ENCODE measurements at regions not wholly inside any gene's neighbourhood (a gene's known extent, or its start where the extent isn't known, plus 50 kb on each side); places are given as distances from the start of the nearest gene placed in this dataset.

DNA sequence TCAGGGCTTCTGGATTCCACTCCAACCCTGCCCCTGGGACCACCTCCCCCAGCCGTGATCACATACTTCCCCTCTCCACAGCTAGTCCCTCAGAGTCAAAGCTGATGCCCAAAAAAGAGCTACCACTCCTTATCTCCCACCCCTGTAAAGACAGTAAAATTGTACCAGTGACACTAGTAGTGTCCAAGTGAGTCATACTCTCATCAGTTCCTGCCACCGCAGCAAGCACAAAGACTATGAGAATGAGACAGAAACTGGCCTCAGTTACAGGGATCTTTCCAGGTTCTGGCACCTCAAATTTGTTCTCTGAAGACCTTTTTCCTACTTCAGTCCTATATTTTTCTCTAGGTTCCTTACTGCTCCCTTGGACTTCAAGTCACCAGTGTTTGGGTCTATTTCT is 144.2 kb downstream of the SPRY2 start:
- no peak overlapping the region for H3K4me3 Mint-ChIP-seq
- H3K4me1 Mint-ChIP-seq (ENCODE audit: low read depth) = no peaks in the 10 kb centered on the region
- CTCF ChIA-PET = no interaction called here
- no peak overlapping the region for H3K27ac Mint-ChIP-seq
- H3K9me3 Mint-ChIP-seq (ENCODE audit: insufficient read depth) = no peaks in the 10 kb centered on the region
- no peak for ATAC-seq
- no peaks in the 10 kb centered on the region for H3K27me3 Mint-ChIP-seq (ENCODE audit: low read depth)
- no peaks in the 10 kb centered on the region for H3K36me3 Mint-ChIP-seq (ENCODE audit: low read depth)
- no peak for DNase-seq
- POLR2A ChIA-PET = no interaction called here

DNA sequence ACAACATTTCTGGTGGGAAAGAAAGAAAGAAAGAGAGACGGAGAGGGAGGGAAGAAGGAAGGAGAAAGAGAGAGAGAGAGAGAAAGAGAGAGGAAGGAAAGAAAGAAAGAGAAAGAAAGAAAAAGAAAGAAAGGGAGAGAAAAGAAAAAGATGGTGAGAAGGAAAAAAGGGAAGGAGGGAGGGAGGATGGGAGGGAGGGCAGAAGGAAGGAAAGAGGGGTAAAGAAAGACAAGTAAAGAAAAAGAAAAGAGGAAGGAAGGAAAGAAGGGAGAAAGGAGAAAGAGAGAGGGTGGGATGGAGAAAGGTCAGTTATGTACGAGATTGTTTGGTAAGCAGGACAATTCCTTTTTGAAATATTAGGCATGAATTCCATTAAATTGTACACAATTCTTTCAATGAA is 145.3 kb downstream of the SPRY2 start:
- no peaks in the 10 kb centered on the region for H3K9me3 Mint-ChIP-seq (ENCODE audit: insufficient read depth)
- ATAC-seq (no peak), DNase-seq (no peak)
- CTCF ChIA-PET = no interaction called here
- H3K4me1 Mint-ChIP-seq (ENCODE audit: low read depth) = no peaks in the 10 kb centered on the region
- H3K4me3 Mint-ChIP-seq = no peak overlapping the region
- no peak overlapping the region for H3K27ac Mint-ChIP-seq
- no peaks in the 10 kb centered on the region for H3K36me3 Mint-ChIP-seq (ENCODE audit: low read depth)
- POLR2A ChIA-PET = no interaction called here
- H3K27me3 Mint-ChIP-seq (ENCODE audit: low read depth) = no peaks in the 10 kb centered on the region

DNA sequence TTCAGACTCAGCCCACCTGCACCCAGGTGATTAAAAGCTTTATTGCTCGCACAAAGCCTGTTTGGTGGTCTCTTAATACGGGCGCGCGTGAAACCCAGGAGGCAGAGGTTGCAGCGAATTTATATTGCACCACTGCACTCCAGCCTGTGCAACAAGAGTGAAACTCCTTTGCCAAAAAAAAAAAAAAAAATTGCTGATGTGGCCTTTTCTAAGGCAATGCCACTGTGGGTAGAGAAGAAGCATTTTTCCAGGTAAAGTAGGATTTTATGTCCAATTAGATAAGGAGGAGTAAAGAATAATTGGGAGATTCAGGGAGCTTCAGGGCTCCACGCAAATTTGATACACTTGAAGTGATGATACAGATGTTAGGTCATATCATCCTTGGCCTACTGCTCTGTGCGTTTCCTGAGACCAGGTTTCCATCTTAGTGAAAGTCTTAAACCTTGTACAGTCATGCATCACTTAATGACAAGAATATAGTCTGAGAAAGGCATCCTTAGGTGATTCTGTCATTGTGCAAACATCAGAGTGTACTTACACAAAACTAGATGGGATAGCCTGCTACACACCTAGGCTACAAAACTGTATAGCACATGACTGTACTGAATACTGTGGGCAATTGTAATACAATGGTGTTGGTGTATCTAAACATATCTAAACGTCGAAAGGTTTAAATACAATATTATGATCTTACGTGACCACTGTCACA is 150.9 kb downstream of the SPRY2 start:
- no peak overlapping the region for H3K4me3 Mint-ChIP-seq
- POLR2A ChIA-PET = no interaction called here
- H3K27ac Mint-ChIP-seq = no peak overlapping the region
- H3K36me3 Mint-ChIP-seq (ENCODE audit: low read depth) = no peaks in the 10 kb centered on the region
- no peaks in the 10 kb centered on the region for H3K9me3 Mint-ChIP-seq (ENCODE audit: insufficient read depth)
- ATAC-seq (no peak), DNase-seq (no peak)
- CTCF ChIA-PET = no interaction called here
- H3K4me1 Mint-ChIP-seq (ENCODE audit: low read depth) = no peaks in the 10 kb centered on the region
- no peaks in the 10 kb centered on the region for H3K27me3 Mint-ChIP-seq (ENCODE audit: low read depth)

DNA sequence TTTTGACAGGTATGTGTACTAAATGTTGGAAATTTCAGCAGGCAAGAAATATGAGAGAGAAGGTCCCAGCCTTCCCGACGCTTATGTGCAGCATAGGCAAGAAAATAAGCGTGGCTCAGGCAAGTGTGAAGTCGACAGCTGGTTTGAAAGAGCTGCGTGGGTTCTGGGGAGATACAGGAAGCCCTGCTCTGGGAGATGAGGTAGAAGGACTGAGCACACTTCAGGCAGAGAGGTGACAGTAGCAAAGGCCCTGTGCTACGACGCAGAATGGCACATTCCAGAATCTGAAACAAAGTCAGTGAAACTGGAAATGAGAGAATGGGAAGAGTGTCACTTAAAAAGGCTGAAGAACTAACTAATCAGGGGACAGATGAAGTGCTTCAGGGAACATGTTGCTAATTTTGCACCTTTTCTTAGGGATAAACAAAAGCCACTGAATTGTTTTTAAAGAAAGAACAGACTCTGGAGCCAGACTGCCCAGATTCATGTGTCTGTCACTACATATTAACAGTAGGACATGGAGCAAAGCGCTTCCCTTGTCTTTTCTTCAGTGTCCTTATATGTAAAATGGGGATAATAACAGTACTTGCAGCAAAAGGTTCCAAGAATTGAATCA is 160.1 kb downstream of the SPRY2 start:
- H3K27ac Mint-ChIP-seq = no peak overlapping the region
- H3K4me1 Mint-ChIP-seq (ENCODE audit: low read depth) = no peaks in the 10 kb centered on the region
- DNase-seq (no peak), ATAC-seq (no peak)
- no peak overlapping the region for H3K4me3 Mint-ChIP-seq
- POLR2A ChIA-PET = no interaction called here
- H3K9me3 Mint-ChIP-seq (ENCODE audit: insufficient read depth) = no peaks in the 10 kb centered on the region
- H3K27me3 Mint-ChIP-seq (ENCODE audit: low read depth) = no peaks in the 10 kb centered on the region
- CTCF ChIA-PET = no interaction called here
- H3K36me3 Mint-ChIP-seq (ENCODE audit: low read depth) = no peaks in the 10 kb centered on the region

DNA sequence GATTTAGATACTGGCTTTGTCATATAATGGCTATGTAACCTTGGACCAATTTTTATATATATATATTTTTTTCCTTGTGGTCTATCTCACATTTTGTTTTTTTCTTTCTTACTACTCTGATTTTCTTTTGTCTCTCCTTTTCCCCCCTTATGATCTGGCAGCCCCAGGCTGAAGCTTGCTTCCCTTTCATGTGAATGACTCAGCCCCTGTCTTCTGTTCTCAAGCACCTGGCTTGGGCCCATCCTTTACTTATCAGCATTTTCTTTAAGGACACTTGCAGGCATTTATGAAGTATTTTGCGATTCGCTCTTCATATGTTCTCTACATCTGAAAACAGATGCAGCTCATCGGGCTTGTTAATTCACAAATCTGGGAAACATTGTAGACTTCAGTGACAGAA is 163.6 kb downstream of the SPRY2 start:
- H3K27ac Mint-ChIP-seq = no peak overlapping the region
- DNase-seq (no peak), ATAC-seq (no peak)
- H3K4me3 Mint-ChIP-seq = no peak overlapping the region
- no peaks in the 10 kb centered on the region for H3K36me3 Mint-ChIP-seq (ENCODE audit: low read depth)
- ChIA-PET POLR2A (no interaction called here), CTCF (no interaction called here)
- H3K9me3 Mint-ChIP-seq (ENCODE audit: insufficient read depth) = no peaks in the 10 kb centered on the region
- H3K27me3 Mint-ChIP-seq (ENCODE audit: low read depth) = no peaks in the 10 kb centered on the region
- no peaks in the 10 kb centered on the region for H3K4me1 Mint-ChIP-seq (ENCODE audit: low read depth)

DNA sequence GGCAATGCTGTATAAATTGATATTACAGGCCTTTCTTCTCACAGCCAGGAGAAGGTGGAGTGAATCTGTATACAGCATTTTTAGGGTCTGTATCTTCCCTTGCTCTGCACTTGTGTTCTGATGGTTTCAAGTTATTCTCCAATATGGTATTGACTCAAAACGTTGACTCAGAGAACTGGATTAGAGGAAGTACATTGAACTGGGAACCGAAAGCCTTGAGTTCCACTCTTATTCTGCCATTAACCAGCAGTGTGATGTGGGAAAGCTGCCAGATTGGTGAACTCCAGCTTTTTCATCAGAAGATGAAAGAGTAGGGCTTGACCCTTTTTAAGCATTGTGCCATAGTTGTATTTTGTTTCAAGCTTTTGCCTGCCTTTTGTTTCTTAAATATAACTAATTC is 167.7 kb downstream of the SPRY2 start:
- ChIA-PET POLR2A (no interaction called here), CTCF (no interaction called here)
- Mint-ChIP-seq H3K4me3 (no peak overlapping the region), H3K27ac (no peak overlapping the region), H3K36me3 (ENCODE audit: low read depth) (no peaks in the 10 kb centered on the region), H3K27me3 (ENCODE audit: low read depth) (no peaks in the 10 kb centered on the region), H3K9me3 (ENCODE audit: insufficient read depth) (no peaks in the 10 kb centered on the region), H3K4me1 (ENCODE audit: low read depth) (no peaks in the 10 kb centered on the region)
- ATAC-seq (no peak), DNase-seq (no peak)

DNA sequence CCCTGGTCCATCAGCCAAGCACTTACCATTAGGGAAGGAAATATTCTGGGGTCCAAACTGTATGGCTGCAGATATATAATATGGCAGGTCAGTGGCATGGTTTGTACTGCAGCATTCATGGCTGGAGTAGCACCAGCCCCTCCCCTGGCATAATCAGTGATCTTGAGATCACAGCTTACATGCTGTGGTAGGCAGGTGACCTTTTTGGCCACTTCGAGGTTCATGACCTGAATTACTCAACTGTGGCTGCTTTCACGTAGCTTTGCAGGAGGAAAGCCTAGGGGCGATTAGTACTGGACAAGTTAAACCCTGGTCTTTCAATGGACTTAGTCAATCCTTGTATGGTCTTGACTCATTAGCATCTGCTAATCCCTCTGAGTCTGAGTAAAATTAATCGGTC is 169.8 kb downstream of the SPRY2 start:
- ChIA-PET POLR2A (no interaction called here), CTCF (no interaction called here)
- Mint-ChIP-seq H3K4me3 (no peak overlapping the region), H3K27ac (no peak overlapping the region), H3K9me3 (ENCODE audit: insufficient read depth) (no peaks in the 10 kb centered on the region), H3K4me1 (ENCODE audit: low read depth) (no peaks in the 10 kb centered on the region), H3K36me3 (ENCODE audit: low read depth) (no peaks in the 10 kb centered on the region), H3K27me3 (ENCODE audit: low read depth) (no peaks in the 10 kb centered on the region)
- ATAC-seq = no peak
- DNase-seq = no peak

DNA sequence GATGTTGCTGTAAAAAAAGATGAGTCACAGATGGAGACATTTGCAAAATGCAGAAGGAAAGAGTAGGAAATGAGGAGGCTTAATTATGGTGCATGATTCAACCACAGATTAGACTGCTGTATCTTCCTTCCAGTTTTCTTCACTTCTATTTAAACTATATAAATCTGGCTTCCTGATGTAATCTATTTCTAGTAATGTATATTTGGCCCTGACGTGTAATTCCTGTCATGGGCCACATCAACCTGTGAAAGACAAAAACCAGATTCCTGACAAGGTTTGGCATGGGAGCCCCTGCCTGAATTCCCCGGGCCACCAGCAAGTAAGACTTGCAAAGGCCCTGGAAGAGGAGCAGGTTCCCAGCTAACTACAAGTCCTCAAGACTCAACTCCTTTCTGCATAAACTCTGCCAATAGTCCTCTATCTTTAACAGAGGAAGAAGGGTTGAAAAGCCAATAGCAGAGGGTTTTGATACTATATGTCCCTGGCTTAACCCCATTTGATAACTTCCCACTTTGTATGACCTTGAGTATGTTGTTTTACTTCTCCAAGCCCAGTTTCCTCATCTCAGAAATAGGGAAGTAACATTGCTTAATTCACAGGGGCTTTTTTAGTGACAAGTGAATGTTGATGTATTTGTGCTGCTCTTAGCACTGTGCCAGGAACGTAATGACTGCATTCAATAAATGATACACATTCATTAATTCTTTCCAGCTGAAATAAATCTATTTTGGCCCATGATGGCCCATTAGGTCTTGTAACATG is 172.7 kb downstream of the SPRY2 start:
- Mint-ChIP-seq H3K4me3 (no peak overlapping the region), H3K4me1 (ENCODE audit: low read depth) (peaks cover 2% of the 10 kb centered on the region), H3K27ac (no peak overlapping the region), H3K36me3 (ENCODE audit: low read depth) (no peaks in the 10 kb centered on the region), H3K27me3 (ENCODE audit: low read depth) (no peaks in the 10 kb centered on the region), H3K9me3 (ENCODE audit: insufficient read depth) (no peaks in the 10 kb centered on the region)
- ATAC-seq (no peak), DNase-seq (no peak)
- ChIA-PET CTCF (no interaction called here), POLR2A (no interaction called here)

DNA sequence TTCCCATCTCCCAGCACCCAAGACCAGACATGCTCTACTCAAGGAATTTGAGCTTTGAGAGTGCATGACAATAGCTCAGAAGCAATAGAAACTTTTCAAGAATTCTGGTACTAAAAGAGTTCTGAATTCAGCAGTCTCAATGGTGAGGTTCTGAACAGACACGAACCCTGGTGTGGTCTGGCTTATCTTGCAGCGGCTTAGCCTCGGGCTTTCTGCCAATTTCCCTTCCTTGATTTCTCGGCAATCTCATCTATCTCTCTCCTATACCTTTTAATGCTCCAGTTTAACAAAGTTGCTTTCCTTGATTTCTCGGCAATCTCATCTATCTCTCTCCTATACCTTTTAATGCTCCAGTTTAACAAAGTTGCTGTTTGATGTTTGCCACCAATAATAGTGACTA is 174.6 kb downstream of the SPRY2 start:
- peaks cover 2% of the 10 kb centered on the region for H3K4me1 Mint-ChIP-seq (ENCODE audit: low read depth)
- ChIA-PET POLR2A (no interaction called here), CTCF (no interaction called here)
- H3K36me3 Mint-ChIP-seq (ENCODE audit: low read depth) = no peaks in the 10 kb centered on the region
- H3K4me3 Mint-ChIP-seq = no peak overlapping the region
- no peak for DNase-seq
- no peak for ATAC-seq
- H3K27ac Mint-ChIP-seq = no peak overlapping the region
- H3K9me3 Mint-ChIP-seq (ENCODE audit: insufficient read depth) = no peaks in the 10 kb centered on the region
- H3K27me3 Mint-ChIP-seq (ENCODE audit: low read depth) = no peaks in the 10 kb centered on the region

DNA sequence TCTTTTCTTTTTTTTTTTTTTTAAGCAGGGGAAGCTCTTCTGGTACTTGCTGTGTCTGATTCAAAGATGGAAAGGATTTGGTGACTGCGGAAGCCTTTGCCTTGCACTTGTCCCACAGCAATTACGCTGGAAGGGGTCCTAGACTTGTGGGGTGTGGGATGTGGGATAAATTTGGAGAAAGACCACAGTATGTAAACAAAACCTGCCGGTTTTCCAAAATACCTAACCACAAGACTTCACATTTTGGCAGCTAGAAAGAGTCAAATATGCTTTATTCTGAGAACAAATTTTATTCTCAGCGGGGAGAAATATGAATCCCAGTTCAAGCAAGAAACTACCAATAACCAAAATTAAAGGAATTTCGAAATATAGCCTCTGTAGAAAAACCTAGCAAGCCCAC is 176.5 kb downstream of the SPRY2 start:
- Mint-ChIP-seq H3K27me3 (ENCODE audit: low read depth) (no peaks in the 10 kb centered on the region), H3K4me1 (ENCODE audit: low read depth) (peaks cover 2% of the 10 kb centered on the region), H3K27ac (no peak overlapping the region), H3K9me3 (ENCODE audit: insufficient read depth) (no peaks in the 10 kb centered on the region), H3K4me3 (no peak overlapping the region), H3K36me3 (ENCODE audit: low read depth) (no peaks in the 10 kb centered on the region)
- DNase-seq (no peak), ATAC-seq (no peak)
- ChIA-PET POLR2A (no interaction called here), CTCF (no interaction called here)

DNA sequence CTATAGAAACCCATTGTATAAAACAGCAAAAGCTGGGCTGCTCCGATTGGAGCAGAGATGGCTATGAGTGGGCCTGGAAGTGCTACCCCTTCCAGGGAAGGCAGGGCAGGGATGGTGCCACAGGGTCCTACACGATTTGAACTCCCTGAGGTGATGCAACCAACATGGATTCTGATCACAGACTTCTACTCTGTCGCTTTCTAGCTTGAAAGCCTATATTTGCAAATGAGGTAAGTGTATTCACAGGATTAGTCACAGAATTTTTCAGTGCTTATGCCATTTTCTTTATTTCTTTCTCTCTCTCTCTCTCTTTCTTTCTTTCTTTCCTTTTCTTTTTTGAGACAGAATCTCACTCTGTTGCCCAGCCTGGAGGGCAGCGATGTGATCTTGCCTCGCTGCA is 179.0 kb downstream of the SPRY2 start:
- Mint-ChIP-seq H3K27ac (no peak overlapping the region), H3K9me3 (ENCODE audit: insufficient read depth) (no peaks in the 10 kb centered on the region), H3K36me3 (ENCODE audit: low read depth) (no peaks in the 10 kb centered on the region), H3K4me3 (no peak overlapping the region), H3K27me3 (ENCODE audit: low read depth) (no peaks in the 10 kb centered on the region), H3K4me1 (ENCODE audit: low read depth) (peaks cover 2% of the 10 kb centered on the region)
- ATAC-seq (no peak), DNase-seq (no peak)
- CTCF ChIA-PET = no interaction called here
- POLR2A ChIA-PET = no interaction called here

DNA sequence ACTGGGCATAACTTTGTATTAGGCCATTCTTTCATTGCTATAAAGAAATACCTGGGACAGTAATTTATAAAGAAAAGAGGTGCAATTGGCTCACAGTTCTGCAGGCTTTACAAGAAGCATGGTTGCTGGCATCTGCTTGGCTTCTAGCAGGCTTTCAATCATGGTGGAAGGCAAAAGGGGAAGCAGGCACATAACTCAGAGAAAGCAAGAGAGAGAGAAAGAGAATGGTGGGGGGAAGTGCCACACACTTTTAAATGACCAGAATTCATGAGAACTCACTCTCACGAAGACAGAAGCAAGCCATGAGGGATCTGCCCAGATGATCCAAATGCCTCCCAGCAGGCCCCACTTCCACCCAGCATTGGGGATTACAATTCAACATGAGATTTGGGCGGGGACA is 179.7 kb downstream of the SPRY2 start:
- no peak overlapping the region for H3K4me3 Mint-ChIP-seq
- DNase-seq = no peak
- ATAC-seq = no peak
- POLR2A ChIA-PET = no interaction called here
- H3K9me3 Mint-ChIP-seq (ENCODE audit: insufficient read depth) = no peaks in the 10 kb centered on the region
- H3K4me1 Mint-ChIP-seq (ENCODE audit: low read depth) = peaks cover 2% of the 10 kb centered on the region
- H3K27ac Mint-ChIP-seq = no peak overlapping the region
- CTCF ChIA-PET = no interaction called here
- no peaks in the 10 kb centered on the region for H3K27me3 Mint-ChIP-seq (ENCODE audit: low read depth)
- no peaks in the 10 kb centered on the region for H3K36me3 Mint-ChIP-seq (ENCODE audit: low read depth)

DNA sequence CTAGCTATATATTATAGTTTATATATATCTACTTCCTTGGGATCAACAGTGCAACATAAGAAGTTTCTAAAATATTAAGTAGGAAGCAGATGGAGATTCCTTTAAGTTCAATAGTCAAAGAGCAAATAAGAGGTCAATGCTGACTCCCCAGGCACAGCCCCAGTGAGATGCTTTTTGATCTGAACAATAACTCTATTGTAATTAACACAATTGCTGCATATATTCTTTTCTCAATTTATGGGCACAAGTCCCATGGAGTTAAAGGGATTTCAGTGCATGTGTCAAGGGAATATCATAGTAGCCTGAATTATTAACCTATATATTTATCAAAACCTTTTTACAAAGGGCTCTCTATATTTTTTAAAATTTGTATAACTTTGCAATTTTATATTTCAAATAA is 180.8 kb downstream of the SPRY2 start:
- no peaks in the 10 kb centered on the region for H3K27me3 Mint-ChIP-seq (ENCODE audit: low read depth)
- ATAC-seq (no peak), DNase-seq (no peak)
- H3K27ac Mint-ChIP-seq = no peak overlapping the region
- POLR2A ChIA-PET = no interaction called here
- no peaks in the 10 kb centered on the region for H3K36me3 Mint-ChIP-seq (ENCODE audit: low read depth)
- CTCF ChIA-PET = no interaction called here
- H3K4me3 Mint-ChIP-seq = no peak overlapping the region
- no peaks in the 10 kb centered on the region for H3K9me3 Mint-ChIP-seq (ENCODE audit: insufficient read depth)
- peaks cover 2% of the 10 kb centered on the region for H3K4me1 Mint-ChIP-seq (ENCODE audit: low read depth)

All from activated CD8-positive, alpha-beta T cell treated with anti-CD3 and anti-CD28 coated beads, Interleukin-2, amount 10 ng/mL, durations not matched to agents 7 days and 5 days (primary cell).